Thymus (tissue), 11 donors: ENCODE measurements at regions not wholly inside any gene's neighbourhood (a gene's known extent, or its start where the extent isn't known, plus 50 kb on each side); places are given as distances from the start of the nearest gene placed in this dataset.
A peak's percentile ranks its signal among the peaks of the same experiment; 100 is the strongest.
"Not testable (repeated sequence)": the region's sequence is repeated elsewhere in the genome, so short reads cannot be mapped to it uniquely, and the experiment has no call there.

Source experiments
- DNase-seq, 9 donors: peaks; one replicate each; pipeline ENCODE4 v3.0.0-alpha.2; 2013; ENCODE audit warnings: low spot score in 9 of 9, low read depth in 6 of 9, missing footprints in 1 of 9
- H3K27ac ChIP-seq, 2 donors: one replicate each; pipeline ENCODE4 v1.5.1; 2013; ENCODE audit warnings: control low read depth in 1 of 2, low read depth in 1 of 2, low read length in 1 of 2, mild to moderate bottlenecking in 1 of 2, moderate library complexity in 1 of 2
- H3K27me3 ChIP-seq, 2 donors: one replicate each; pipeline ENCODE4 v1.5.1; 2013; ENCODE audit warnings: low read length in 1 of 2; ENCODE audit not compliant: control insufficient read depth in 2 of 2, insufficient read depth in 1 of 2
- H3K36me3 ChIP-seq, 2 donors: one replicate each; pipeline ENCODE4 v1.5.1; 2013; ENCODE audit warnings: low read length in 1 of 2, mild to moderate bottlenecking in 1 of 2, moderate library complexity in 1 of 2; ENCODE audit not compliant: control insufficient read depth in 2 of 2, insufficient read depth in 2 of 2
- H3K4me1 ChIP-seq, 2 donors: one replicate each; pipeline ENCODE4 v1.5.1; 2013; ENCODE audit warnings: low read length in 2 of 2; ENCODE audit not compliant: control insufficient read depth in 2 of 2, insufficient read depth in 2 of 2
- H3K4me3 ChIP-seq, 2 donors: one replicate each; pipeline ENCODE4 v1.5.1; 2013; ENCODE audit warnings: low read length in 2 of 2, control low read depth in 1 of 2, mild to moderate bottlenecking in 1 of 2
- H3K9me3 ChIP-seq, 2 donors: one replicate each; pipeline ENCODE4 v1.5.1; 2013; ENCODE audit warnings: low read length in 1 of 2, mild to moderate bottlenecking in 1 of 2; ENCODE audit not compliant: control insufficient read depth in 2 of 2, insufficient read depth in 1 of 2
- WGBS: extraction: QIAGEN DNeasy Blood & Tissue Kit; methylation state at CpG from one replicate; pipeline ENCODE4 v1.1.7; 2013; 5-methylcytosine and 5-hydroxymethylcytosine counted together
- donor health status: healthy.

GRCh38 chr2:89026296-89026695, 334.8 kb downstream of the RPIA start:
- DNase-seq, H3K27ac ChIP-seq, H3K4me3 ChIP-seq, H3K27me3 ChIP-seq, H3K36me3 ChIP-seq, H3K9me3 ChIP-seq, H3K4me1 ChIP-seq: not testable (repeated sequence)
- 97% methylated on average over 2 of the region's 2 CpGs for WGBS

- WGBS, result 91% methylated on average over 2 of the region's 2 CpGs
- H3K4me3 ChIP-seq, H3K9me3 ChIP-seq, H3K27me3 ChIP-seq, H3K4me1 ChIP-seq, DNase-seq, H3K36me3 ChIP-seq, H3K27ac ChIP-seq: not testable (repeated sequence)
Measured at GRCh38 chr2:89027115-89027514, 335.6 kb downstream of the RPIA start.

- H3K27me3 ChIP-seq, H3K4me1 ChIP-seq, H3K27ac ChIP-seq, H3K4me3 ChIP-seq, H3K9me3 ChIP-seq, DNase-seq, H3K36me3 ChIP-seq: not testable (repeated sequence)
- 61% methylated on average over 1 of the region's 1 CpG for WGBS
Measured at GRCh38 chr2:89027536-89027935, 336.1 kb downstream of the RPIA start.

- H3K9me3 ChIP-seq, DNase-seq, H3K27ac ChIP-seq, H3K4me3 ChIP-seq, H3K27me3 ChIP-seq, H3K36me3 ChIP-seq, H3K4me1 ChIP-seq: not testable (repeated sequence)
- WGBS, result 84% methylated on average over 4 of the region's 4 CpGs
Measured at GRCh38 chr2:89029257-89029656, 337.8 kb downstream of the RPIA start.

- not testable (repeated sequence) for H3K9me3 ChIP-seq, H3K4me3 ChIP-seq, H3K36me3 ChIP-seq, H3K27ac ChIP-seq, H3K27me3 ChIP-seq, H3K4me1 ChIP-seq
- whole genome bisulfite sequencing, result 92% methylated on average over 1 of the region's 3 CpGs
- DNase-seq, result peak in 7 of 9 donors; percentile 2 to 40 (median 7)
Measured at GRCh38 chr2:89048138-89049066, 356.9 kb downstream of the RPIA start.

- H3K27me3 ChIP-seq, H3K27ac ChIP-seq, H3K36me3 ChIP-seq, H3K4me3 ChIP-seq, H3K4me1 ChIP-seq, H3K9me3 ChIP-seq, DNase-seq: not testable (repeated sequence)
- WGBS, result 98% methylated on average over 4 of the region's 4 CpGs
Measured at GRCh38 chr2:89058616-89059015, 367.1 kb downstream of the RPIA start.

GRCh38 chr2:89061174-89061573, 369.7 kb downstream of the RPIA start:
- H3K27ac ChIP-seq, H3K4me1 ChIP-seq, H3K9me3 ChIP-seq, H3K27me3 ChIP-seq, H3K36me3 ChIP-seq, H3K4me3 ChIP-seq: not testable (repeated sequence)
- 87% methylated on average over 1 of the region's 1 CpG for WGBS
- DNase-seq, result peak in 1 of 9 donors; percentile 16

- H3K4me3 ChIP-seq, H3K27me3 ChIP-seq, DNase-seq, H3K4me1 ChIP-seq, H3K27ac ChIP-seq, H3K36me3 ChIP-seq, H3K9me3 ChIP-seq: not testable (repeated sequence)
- WGBS, result 34% methylated on average over 4 of the region's 4 CpGs
Measured at GRCh38 chr2:89076771-89077170, 385.3 kb downstream of the RPIA start.

- not testable (repeated sequence) for H3K4me1 ChIP-seq, H3K9me3 ChIP-seq, H3K36me3 ChIP-seq, H3K27ac ChIP-seq, DNase-seq, H3K4me3 ChIP-seq, H3K27me3 ChIP-seq
- WGBS, result 96% methylated on average over 6 of the region's 8 CpGs
Measured at GRCh38 chr2:89092911-89093310, 401.4 kb downstream of the RPIA start.
